Panc1 (cell line): ENCODE measurements at regions not wholly inside any gene's neighbourhood (a gene's known extent, or its start where the extent isn't known, plus 50 kb on each side); places are given as distances from the start of the nearest gene placed in this dataset.

ENCODE experiments used
- POLR2AphosphoS5 ChIP-seq: IDR thresholded peaks from 2 replicates; pipeline ENCODE4 v1.6.1; 2012; ENCODE audit warnings: mild to moderate bottlenecking, low read depth, low read length, moderate library complexity
- REST ChIP-seq, 2 experiments: IDR thresholded peaks; 2 replicates each; pipeline ENCODE4 v1.6.1; 2011 to 2012; ENCODE audit warnings: low read depth in 2 of 2, control low read depth in 1 of 2, low read length in 1 of 2, mild to moderate bottlenecking in 1 of 2, moderate library complexity in 1 of 2; ENCODE audit not compliant: insufficient read depth in 1 of 2

DNA sequence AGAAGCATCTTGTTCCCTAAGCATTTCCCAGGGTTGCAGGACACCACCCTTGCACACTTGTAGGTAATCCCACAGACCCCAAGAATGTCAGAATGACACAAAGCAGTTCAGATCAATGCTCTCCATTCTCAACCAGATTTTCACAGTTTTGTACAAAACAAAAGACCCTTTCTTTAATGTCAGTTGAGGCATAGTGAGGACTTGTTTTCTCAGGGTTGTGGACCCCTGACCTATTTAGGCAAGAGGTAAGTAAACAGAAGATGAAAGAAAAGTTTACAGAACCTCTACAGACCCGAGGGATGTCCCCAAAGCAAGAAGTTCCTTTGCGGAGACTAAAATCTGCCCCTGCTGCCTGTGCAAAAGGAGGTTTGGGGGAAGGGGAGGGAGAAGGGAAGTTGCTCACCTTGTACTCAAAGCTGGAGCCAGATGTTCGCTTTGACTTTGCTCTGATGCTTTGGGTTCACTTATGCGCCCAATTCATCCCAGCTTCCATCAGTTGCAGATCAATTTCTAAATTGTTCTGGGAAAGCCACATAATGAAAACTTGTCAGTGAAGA is 635.4 kb downstream of the EPHA4 start:
- no peak for TF ChIP-seq POLR2AphosphoS5
- TF ChIP-seq REST (IDR thresholded peaks at IDR 0.05; ENCODE audit: insufficient read depth in 1 of 2, low read depth in 2 of 2, low read length in 1 of 2) = no peak
